ENCODE measurements at regions not wholly inside any gene's neighbourhood (a gene's known extent, or its start where the extent isn't known, plus 50 kb on each side); places are given as distances from the start of the nearest gene placed in this dataset.

- TF ChIP-seq EZH2 (IDR thresholded peaks at IDR 0.05; ENCODE audit: insufficient read depth, poor library complexity, severe bottlenecking) (no peak), EZH2phosphoT487 (IDR thresholded peaks at IDR 0.05; ENCODE audit: insufficient read depth, low read depth) (no peak)
Measured at GRCh38 chr3:137938876-137939275, 71.1 kb upstream of the CLDN18 start.
